Hematopoietic multipotent progenitor cell treated with erythropoietin and hydrocortisone succinate and interleukin-3 and kit ligand, for 17 days (in vitro differentiated cells): ENCODE measurements at regions not wholly inside any gene's neighbourhood (a gene's known extent, or its start where the extent isn't known, plus 50 kb on each side); places are given as distances from the start of the nearest gene placed in this dataset.

Experiments used
- DNase-seq: peaks from one replicate; pipeline ENCODE4 v3.0.0-alpha.2; 2015; ENCODE audit warnings: low spot score

GRCh38 chr1:56442290-56442877 is 137.0 kb downstream of the PLPP3 start:
- no peak for DNase-seq

- no peak for DNase-seq
Measured at GRCh38 chr1:56441601-56442000, 137.8 kb downstream of the PLPP3 start.

GRCh38 chr1:56439610-56440264 is 139.6 kb downstream of the PLPP3 start:
- DNase-seq = no peak

GRCh38 chr1:56438901-56439551 is 140.3 kb downstream of the PLPP3 start:
- DNase-seq = no peak

GRCh38 chr1:56437959-56438358 is 141.4 kb downstream of the PLPP3 start:
- DNase-seq = no peak

GRCh38 chr1:56436912-56437417 is 142.4 kb downstream of the PLPP3 start:
- DNase-seq = no peak

GRCh38 chr1:56436296-56436695 is 143.1 kb downstream of the PLPP3 start:
- no peak for DNase-seq

- no peak for DNase-seq
Measured at GRCh38 chr1:56435434-56436262, 143.7 kb downstream of the PLPP3 start.

- no peak for DNase-seq
Measured at GRCh38 chr1:56434740-56435139, 144.6 kb downstream of the PLPP3 start.

- DNase-seq = no peak
Measured at GRCh38 chr1:56434025-56434424, 145.3 kb downstream of the PLPP3 start.

- no peak for DNase-seq
Measured at GRCh38 chr1:56433056-56433577, 146.2 kb downstream of the PLPP3 start.

GRCh38 chr1:56432166-56432971 is 147.0 kb downstream of the PLPP3 start:
- DNase-seq = no peak

GRCh38 chr1:56430141-56430839 is 149.1 kb downstream of the PLPP3 start:
- no peak for DNase-seq

GRCh38 chr1:56429288-56429687 is 150.1 kb downstream of the PLPP3 start:
- no peak for DNase-seq

GRCh38 chr1:56426587-56427381 is 152.6 kb downstream of the PLPP3 start:
- DNase-seq = no peak

- DNase-seq = no peak
Measured at GRCh38 chr1:56425494-56426037, 153.8 kb downstream of the PLPP3 start.

GRCh38 chr1:56424744-56425493 is 154.4 kb downstream of the PLPP3 start:
- DNase-seq = peak; percentile 7

- no peak for DNase-seq
Measured at GRCh38 chr1:56423716-56424115, 155.6 kb downstream of the PLPP3 start.

GRCh38 chr1:56418151-56418631 is 161.2 kb downstream of the PLPP3 start:
- no peak for DNase-seq
